ENCODE measurements at regions not wholly inside any gene's neighbourhood (a gene's known extent, or its start where the extent isn't known, plus 50 kb on each side); places are given as distances from the start of the nearest gene placed in this dataset.
A peak's percentile ranks its signal among the peaks of the same experiment; 100 is the strongest.

GRCh38 chr5:74094782-74095108 is 468.7 kb downstream of the ARHGEF28 start:
- no peak for TF ChIP-seq CTCF (IDR thresholded peaks at IDR 0.05; ENCODE audit: low read depth, low read length)
- DNase-seq (ENCODE audit: low read depth in 1 of 2, low spot score in 1 of 2) = no peak

GRCh38 chr5:74094096-74094781 is 468.2 kb downstream of the ARHGEF28 start:
- peak in 1 of 2 donors; percentile 49 for DNase-seq (ENCODE audit: low read depth in 1 of 2, low spot score in 1 of 2)
- H3K4me3 ChIP-seq = no peak overlapping the region
- H3K4me1 ChIP-seq (ENCODE audit: low read depth) = no peaks in the 10 kb centered on the region
- no peak for TF ChIP-seq CTCF (IDR thresholded peaks at IDR 0.05; ENCODE audit: low read depth, low read length)
- no peaks in the 10 kb centered on the region for H3K9me3 ChIP-seq (ENCODE audit: low read depth)
- H3K27me3 ChIP-seq = no peaks in the 10 kb centered on the region
- H3K27ac ChIP-seq = no peak overlapping the region
- H3K36me3 ChIP-seq = no peaks in the 10 kb centered on the region

More at GRCh38 chr5:74094782-74095108, 468.7 kb downstream of the ARHGEF28 start:
- H3K36me3 ChIP-seq = no peaks in the 10 kb centered on the region
- H3K27ac ChIP-seq = no peak overlapping the region
- H3K27me3 ChIP-seq = no peaks in the 10 kb centered on the region
- H3K9me3 ChIP-seq (ENCODE audit: low read depth) = no peaks in the 10 kb centered on the region
- H3K4me1 ChIP-seq (ENCODE audit: low read depth) = no peaks in the 10 kb centered on the region
- H3K4me3 ChIP-seq = no peak overlapping the region

GRCh38 chr5:74093561-74093960 is 467.6 kb downstream of the ARHGEF28 start:
- no peak for TF ChIP-seq CTCF (IDR thresholded peaks at IDR 0.05; ENCODE audit: low read depth, low read length)

GRCh38 chr5:74092766-74093165 is 466.8 kb downstream of the ARHGEF28 start:
- H3K27ac ChIP-seq = no peak overlapping the region
- no peak overlapping the region for H3K4me3 ChIP-seq
- no peaks in the 10 kb centered on the region for H3K27me3 ChIP-seq
- H3K36me3 ChIP-seq = no peaks in the 10 kb centered on the region
- TF ChIP-seq CTCF (IDR thresholded peaks at IDR 0.05; ENCODE audit: low read depth, low read length) = no peak
- no peaks in the 10 kb centered on the region for H3K4me1 ChIP-seq (ENCODE audit: low read depth)
- H3K9me3 ChIP-seq (ENCODE audit: low read depth) = no peaks in the 10 kb centered on the region
- DNase-seq (ENCODE audit: low read depth in 1 of 2, low spot score in 1 of 2) = no peak

More at GRCh38 chr5:74093561-74093960, 467.6 kb downstream of the ARHGEF28 start:
- H3K9me3 ChIP-seq (ENCODE audit: low read depth) = no peaks in the 10 kb centered on the region
- DNase-seq (ENCODE audit: low read depth in 1 of 2, low spot score in 1 of 2) = no peak
- no peaks in the 10 kb centered on the region for H3K4me1 ChIP-seq (ENCODE audit: low read depth)
- no peaks in the 10 kb centered on the region for H3K36me3 ChIP-seq
- no peak overlapping the region for H3K27ac ChIP-seq
- H3K4me3 ChIP-seq = no peak overlapping the region
- no peaks in the 10 kb centered on the region for H3K27me3 ChIP-seq

GRCh38 chr5:74085782-74086181 is 459.8 kb downstream of the ARHGEF28 start:
- H3K27me3 ChIP-seq = no peaks in the 10 kb centered on the region
- no peak overlapping the region for H3K4me3 ChIP-seq
- DNase-seq (ENCODE audit: low read depth in 1 of 2, low spot score in 1 of 2) = no peak
- H3K9me3 ChIP-seq (ENCODE audit: low read depth) = no peaks in the 10 kb centered on the region
- H3K27ac ChIP-seq = no peak overlapping the region
- TF ChIP-seq CTCF (IDR thresholded peaks at IDR 0.05; ENCODE audit: low read depth, low read length) = no peak
- no peaks in the 10 kb centered on the region for H3K36me3 ChIP-seq
- peaks cover 5% of the 10 kb centered on the region for H3K4me1 ChIP-seq (ENCODE audit: low read depth)

All from cardiac muscle cell (in vitro differentiated cells and primary cell).